ENCODE measurements at regions not wholly inside any gene's neighbourhood (a gene's known extent, or its start where the extent isn't known, plus 50 kb on each side); places are given as distances from the start of the nearest gene placed in this dataset.

GRCh38 chrX:121128925-121129877, 81.8 kb downstream of the GLUD2 start:
- Mint-ChIP-seq H3K36me3 (ENCODE audit: insufficient read depth, unreplicated experiment) (no peaks in the 10 kb centered on the region), H3K27ac (ENCODE audit: unreplicated experiment) (no peak overlapping the region), H3K27me3 (ENCODE audit: unreplicated experiment) (no peaks in the 10 kb centered on the region), H3K9me3 (ENCODE audit: low read depth, unreplicated experiment) (no peaks in the 10 kb centered on the region), H3K4me3 (ENCODE audit: low read depth, unreplicated experiment) (no peak overlapping the region), H3K4me1 (ENCODE audit: low read depth, unreplicated experiment) (no peaks in the 10 kb centered on the region)
- intact Hi-C loops (cut with micrococcal nuclease; ENCODE audit: unreplicated experiment) = no loop called here
- no peak for TF ChIP-seq CTCF (IDR thresholded peaks at IDR 0.05; ENCODE audit: unreplicated experiment)
- CTCF ChIA-PET = no interaction called here
- no peak for DNase-seq
- BruUV-seq (replicated peaks) = no TSS peak

- no peak for TF ChIP-seq CTCF (IDR thresholded peaks at IDR 0.05; ENCODE audit: unreplicated experiment)
- H3K4me3 Mint-ChIP-seq (ENCODE audit: low read depth, unreplicated experiment) = no peak overlapping the region
- no TSS peak for BruUV-seq (replicated peaks)
- no peaks in the 10 kb centered on the region for H3K27me3 Mint-ChIP-seq (ENCODE audit: unreplicated experiment)
- H3K9me3 Mint-ChIP-seq (ENCODE audit: low read depth, unreplicated experiment) = no peaks in the 10 kb centered on the region
- no peak for DNase-seq
- no peaks in the 10 kb centered on the region for H3K36me3 Mint-ChIP-seq (ENCODE audit: insufficient read depth, unreplicated experiment)
- no peak overlapping the region for H3K27ac Mint-ChIP-seq (ENCODE audit: unreplicated experiment)
- intact Hi-C loops (cut with micrococcal nuclease; ENCODE audit: unreplicated experiment) = no loop called here
- CTCF ChIA-PET = interaction anchor here (0.6 kb wide), 1 partner anchor 11 kb away, joined by 3 read pairs; no protein-coding TSS in a partner anchor
- H3K4me1 Mint-ChIP-seq (ENCODE audit: low read depth, unreplicated experiment) = no peaks in the 10 kb centered on the region
Measured at GRCh38 chrX:121132675-121133074, 85.3 kb downstream of the GLUD2 start.

GRCh38 chrX:121135488-121136207, 88.2 kb downstream of the GLUD2 start:
- TF ChIP-seq CTCF (IDR thresholded peaks at IDR 0.05; ENCODE audit: unreplicated experiment) = no peak
- DNase-seq = peak; percentile 1
- Mint-ChIP-seq H3K4me3 (ENCODE audit: low read depth, unreplicated experiment) (no peak overlapping the region), H3K27ac (ENCODE audit: unreplicated experiment) (no peak overlapping the region), H3K27me3 (ENCODE audit: unreplicated experiment) (no peaks in the 10 kb centered on the region), H3K36me3 (ENCODE audit: insufficient read depth, unreplicated experiment) (no peaks in the 10 kb centered on the region), H3K4me1 (ENCODE audit: low read depth, unreplicated experiment) (no peaks in the 10 kb centered on the region), H3K9me3 (ENCODE audit: low read depth, unreplicated experiment) (no peaks in the 10 kb centered on the region)
- intact Hi-C loops (cut with micrococcal nuclease; ENCODE audit: unreplicated experiment) = no loop called here
- BruUV-seq (replicated peaks) = no TSS peak
- CTCF ChIA-PET = interaction anchor here (0.9 kb wide), 1 partner anchor 1638 kb away, joined by 3 read pairs; no protein-coding TSS in a partner anchor

GRCh38 chrX:121146059-121146628, 98.7 kb downstream of the GLUD2 start:
- no peak overlapping the region for H3K4me3 Mint-ChIP-seq (ENCODE audit: low read depth, unreplicated experiment)
- TF ChIP-seq CTCF (IDR thresholded peaks at IDR 0.05; ENCODE audit: unreplicated experiment) = no peak
- H3K9me3 Mint-ChIP-seq (ENCODE audit: low read depth, unreplicated experiment) = no peaks in the 10 kb centered on the region
- BruUV-seq (replicated peaks) = no TSS peak
- DNase-seq = no peak
- CTCF ChIA-PET = no interaction called here
- no peaks in the 10 kb centered on the region for H3K4me1 Mint-ChIP-seq (ENCODE audit: low read depth, unreplicated experiment)
- H3K27ac Mint-ChIP-seq (ENCODE audit: unreplicated experiment) = no peak overlapping the region
- H3K36me3 Mint-ChIP-seq (ENCODE audit: insufficient read depth, unreplicated experiment) = no peaks in the 10 kb centered on the region
- no peaks in the 10 kb centered on the region for H3K27me3 Mint-ChIP-seq (ENCODE audit: unreplicated experiment)
- intact Hi-C loops (cut with micrococcal nuclease; ENCODE audit: unreplicated experiment) = no loop called here
